Natural killer cell treated with Interleukin-12 subunit alpha and Interleukin-12 subunit beta and Interleukin-15 and Interleukin-18, amount 100 ng/mL, for 72 hours (primary cell): ENCODE measurements at regions not wholly inside any gene's neighbourhood (a gene's known extent, or its start where the extent isn't known, plus 50 kb on each side); places are given as distances from the start of the nearest gene placed in this dataset.

Experiments used
- ATAC-seq, 2 donors: fragments of 150-1000 bp; cut with Tn5 transposase in 1 of 2; sonication (Bioruptor Pico), chemical (Tn5 transposase) in 1 of 2; 2 replicates each; pipeline ENCODE4 v1.10.0; 2021
- DNase-seq: peaks from one replicate; pipeline ENCODE4 v3.0.0; 2022; ENCODE audit warnings: low spot score
- H3K27ac Mint-ChIP-seq, 2 donors: 1 replicate in 1 of 2; 2 replicates in 1 of 2; pipeline ENCODE4 v1.8.0; 2022; ENCODE audit warnings: mixed read lengths in 2 of 2, mild to moderate bottlenecking in 1 of 2, moderate library complexity in 1 of 2
- H3K27me3 Mint-ChIP-seq, 2 donors: 1 replicate in 1 of 2; 2 replicates in 1 of 2; pipeline ENCODE4 v1.8.0; 2022; ENCODE audit warnings: mixed read lengths in 2 of 2
- H3K36me3 Mint-ChIP-seq: one replicate; pipeline ENCODE4 v1.8.0; 2022; ENCODE audit warnings: mixed read lengths
- H3K4me1 Mint-ChIP-seq, 2 donors: 1 replicate in 1 of 2; 2 replicates in 1 of 2; pipeline ENCODE4 v1.8.0; 2022; ENCODE audit warnings: low read depth in 2 of 2, mixed read lengths in 2 of 2, mild to moderate bottlenecking in 1 of 2
- H3K4me3 Mint-ChIP-seq: one replicate; pipeline ENCODE4 v1.8.0; 2022; ENCODE audit warnings: mixed read lengths
- H3K9me3 Mint-ChIP-seq: 2 replicates; pipeline ENCODE4 v1.8.0; 2022; ENCODE audit warnings: mixed read lengths

GRCh38 chr5:164672931-164673694 is 1167.7 kb downstream of the MAT2B start:
- no peaks in the 10 kb centered on the region for H3K4me1 Mint-ChIP-seq
- no peaks in the 10 kb centered on the region for H3K36me3 Mint-ChIP-seq
- no peak overlapping the region for H3K4me3 Mint-ChIP-seq
- DNase-seq (no peak), ATAC-seq (no peak)
- H3K27me3 Mint-ChIP-seq: no peaks in the 10 kb centered on the region
- H3K27ac Mint-ChIP-seq: no peak overlapping the region
- peaks cover 3% of the 10 kb centered on the region for H3K9me3 Mint-ChIP-seq

DNA sequence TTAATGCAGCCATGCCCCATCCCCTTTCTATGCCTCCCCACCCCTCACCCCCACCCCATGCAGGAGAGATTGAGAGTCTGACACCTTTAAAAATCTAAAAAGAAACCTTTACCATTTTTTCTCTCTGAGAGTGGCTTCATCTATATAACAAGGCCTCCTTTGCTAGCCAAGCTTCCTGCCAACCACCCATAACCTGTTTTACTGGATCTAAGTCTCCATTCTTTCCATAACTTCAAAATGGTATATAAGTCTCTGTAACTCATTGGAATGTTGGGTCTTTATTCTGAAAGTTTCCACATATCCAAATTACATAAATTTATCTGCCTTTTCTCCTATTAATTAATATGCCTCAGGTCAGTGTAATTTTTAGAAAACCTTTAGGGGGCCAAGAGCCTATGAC is 1174.0 kb downstream of the MAT2B start:
- peaks cover 6% of the 10 kb centered on the region for H3K9me3 Mint-ChIP-seq
- H3K4me3 Mint-ChIP-seq: no peak overlapping the region
- no peaks in the 10 kb centered on the region for H3K36me3 Mint-ChIP-seq
- no peaks in the 10 kb centered on the region for H3K27me3 Mint-ChIP-seq
- H3K27ac Mint-ChIP-seq: no peak overlapping the region
- DNase-seq (no peak), ATAC-seq (no peak)
- no peaks in the 10 kb centered on the region for H3K4me1 Mint-ChIP-seq

DNA sequence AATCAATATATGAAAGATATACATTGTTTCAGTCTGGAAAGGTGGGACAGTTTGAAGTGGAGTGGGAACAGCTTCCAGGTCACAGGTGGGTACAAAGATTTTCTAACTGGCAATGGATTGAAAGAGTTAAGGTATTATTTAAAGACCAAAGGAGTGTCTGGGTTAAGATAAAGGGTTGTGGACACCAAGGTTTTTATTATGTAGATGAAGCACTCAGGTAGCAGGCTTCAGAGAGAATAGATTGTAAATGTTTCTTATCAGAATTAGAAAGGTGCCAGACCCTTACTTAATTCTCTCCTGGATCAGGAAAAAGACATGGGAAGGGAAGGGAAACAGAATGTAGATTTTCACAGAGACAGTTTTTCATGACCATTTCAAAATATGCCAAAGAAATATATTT is 1174.8 kb downstream of the MAT2B start:
- DNase-seq: no peak
- no peak for ATAC-seq
- Mint-ChIP-seq H3K4me1 (no peaks in the 10 kb centered on the region), H3K4me3 (no peak overlapping the region), H3K27ac (no peak overlapping the region), H3K36me3 (no peaks in the 10 kb centered on the region), H3K9me3 (peaks cover 6% of the 10 kb centered on the region), H3K27me3 (no peaks in the 10 kb centered on the region)

- H3K36me3 Mint-ChIP-seq: no peaks in the 10 kb centered on the region
- no peak overlapping the region for H3K4me3 Mint-ChIP-seq
- no peaks in the 10 kb centered on the region for H3K4me1 Mint-ChIP-seq
- H3K27me3 Mint-ChIP-seq: no peaks in the 10 kb centered on the region
- H3K9me3 Mint-ChIP-seq: peaks cover 6% of the 10 kb centered on the region
- DNase-seq (no peak), ATAC-seq (no peak)
- H3K27ac Mint-ChIP-seq: no peak overlapping the region
These were observed 1175.5 kb downstream of the MAT2B start for GRCh38 chr5:164680812-164681520.

DNA sequence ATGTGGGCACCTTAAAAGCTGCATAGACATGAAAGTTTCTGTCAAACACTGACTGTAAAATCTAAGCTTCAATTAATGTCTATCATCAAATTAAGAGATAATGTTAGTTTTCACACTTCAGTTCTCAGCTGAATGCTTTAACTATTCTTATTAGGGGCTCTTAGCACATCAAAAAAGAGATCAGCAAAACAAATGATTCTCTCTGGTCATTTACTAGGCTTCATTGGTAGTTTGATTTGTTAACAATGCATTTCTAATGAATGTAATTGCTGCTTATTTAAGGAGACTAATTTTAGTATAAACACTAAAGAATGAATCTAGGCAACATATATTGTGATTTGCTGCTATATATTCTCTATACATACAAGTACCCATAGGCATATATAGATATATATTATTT is 1182.0 kb downstream of the MAT2B start:
- ATAC-seq (no peak), DNase-seq (no peak)
- Mint-ChIP-seq H3K27me3 (no peaks in the 10 kb centered on the region), H3K27ac (no peak overlapping the region), H3K4me3 (no peak overlapping the region), H3K4me1 (no peaks in the 10 kb centered on the region), H3K36me3 (peaks cover 5% of the 10 kb centered on the region), H3K9me3 (peaks cover 4% of the 10 kb centered on the region)

DNA sequence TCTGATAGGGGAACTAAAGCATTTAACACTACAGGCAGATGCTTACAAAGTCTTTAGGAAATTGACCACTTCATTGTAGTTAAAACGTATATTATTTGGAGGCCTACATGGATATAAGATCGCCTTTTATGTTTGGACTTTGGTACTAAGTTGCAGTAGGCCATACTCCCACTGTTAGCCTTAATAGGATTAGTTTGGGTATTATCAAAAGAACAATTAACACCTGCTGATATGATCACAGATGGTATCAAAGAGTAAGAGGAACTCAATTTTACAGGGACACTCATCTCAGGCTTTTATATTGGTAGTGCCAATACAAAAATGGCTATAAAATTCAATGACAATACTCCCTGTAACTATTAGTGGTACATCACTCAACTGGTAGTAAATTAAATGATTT is 1183.0 kb downstream of the MAT2B start:
- H3K9me3 Mint-ChIP-seq: peaks cover 4% of the 10 kb centered on the region
- ATAC-seq (no peak), DNase-seq (no peak)
- H3K27me3 Mint-ChIP-seq: no peaks in the 10 kb centered on the region
- no peak overlapping the region for H3K27ac Mint-ChIP-seq
- H3K4me1 Mint-ChIP-seq: no peaks in the 10 kb centered on the region
- no peak overlapping the region for H3K4me3 Mint-ChIP-seq
- peaks cover 5% of the 10 kb centered on the region for H3K36me3 Mint-ChIP-seq

GRCh38 chr5:164708831-164709230 is 1203.4 kb downstream of the MAT2B start:
- Mint-ChIP-seq H3K36me3 (peaks cover 4% of the 10 kb centered on the region), H3K4me1 (no peaks in the 10 kb centered on the region), H3K27ac (no peak overlapping the region), H3K9me3 (peaks cover 3% of the 10 kb centered on the region), H3K4me3 (no peak overlapping the region), H3K27me3 (no peaks in the 10 kb centered on the region)
- ATAC-seq (no peak), DNase-seq (no peak)

GRCh38 chr5:164713682-164714081 is 1208.3 kb downstream of the MAT2B start:
- H3K36me3 Mint-ChIP-seq: no peaks in the 10 kb centered on the region
- no peak overlapping the region for H3K4me3 Mint-ChIP-seq
- H3K9me3 Mint-ChIP-seq: peaks cover 9% of the 10 kb centered on the region
- DNase-seq (no peak), ATAC-seq (no peak)
- no peak overlapping the region for H3K27ac Mint-ChIP-seq
- H3K4me1 Mint-ChIP-seq: no peaks in the 10 kb centered on the region
- H3K27me3 Mint-ChIP-seq: peaks cover 0 to 2% of the 10 kb centered on the region in 2 donors

GRCh38 chr5:164721116-164721515 is 1215.7 kb downstream of the MAT2B start:
- Mint-ChIP-seq H3K36me3 (no peaks in the 10 kb centered on the region), H3K9me3 (peaks cover 3% of the 10 kb centered on the region), H3K4me3 (no peak overlapping the region), H3K27ac (no peak overlapping the region), H3K27me3 (no peaks in the 10 kb centered on the region), H3K4me1 (no peaks in the 10 kb centered on the region)
- DNase-seq (no peak), ATAC-seq (no peak)

DNA sequence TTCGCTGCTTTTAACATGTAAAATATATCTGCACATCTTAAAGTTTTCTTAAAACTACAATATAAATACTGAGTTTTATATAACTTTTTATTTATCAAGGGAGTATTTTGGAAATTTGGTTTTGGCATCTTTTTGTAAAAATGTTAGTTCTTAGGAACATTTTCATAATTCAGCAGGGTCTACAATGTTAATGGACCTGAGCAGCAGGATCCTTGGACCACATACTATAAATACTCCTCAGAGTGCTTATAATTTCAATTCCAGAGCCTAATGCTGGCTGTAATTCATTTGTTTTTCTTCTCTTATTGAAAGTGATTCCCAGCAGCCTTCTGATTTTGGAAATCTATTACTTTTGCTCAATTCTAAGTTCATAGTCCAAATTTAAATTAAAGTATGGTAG is 1216.2 kb downstream of the MAT2B start:
- H3K9me3 Mint-ChIP-seq: peaks cover 3% of the 10 kb centered on the region
- no peak for DNase-seq
- H3K36me3 Mint-ChIP-seq: no peaks in the 10 kb centered on the region

DNA sequence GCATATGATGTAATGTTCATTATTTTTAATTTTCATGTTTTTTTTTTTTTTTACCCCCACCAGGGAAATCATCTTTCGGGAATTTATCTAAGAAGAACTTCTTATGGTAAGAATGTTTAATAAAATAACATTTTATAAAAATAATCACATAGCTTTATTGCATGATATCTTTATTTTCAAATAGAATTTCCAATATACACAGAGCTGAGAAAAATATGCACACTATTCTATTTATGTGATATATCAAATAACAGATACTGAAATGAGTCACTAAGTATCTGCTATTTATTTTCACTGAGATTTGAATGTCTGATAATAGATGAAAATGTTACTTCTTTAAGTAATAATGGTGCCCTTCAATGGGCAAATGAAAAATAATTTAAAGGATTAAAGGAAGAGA is 1217.3 kb downstream of the MAT2B start:
- Mint-ChIP-seq H3K27me3 (no peaks in the 10 kb centered on the region), H3K27ac (no peak overlapping the region), H3K4me1 (no peaks in the 10 kb centered on the region), H3K9me3 (peaks cover 2% of the 10 kb centered on the region), H3K4me3 (no peak overlapping the region), H3K36me3 (no peaks in the 10 kb centered on the region)
- ATAC-seq (no peak), DNase-seq (no peak)

More for the DNA sequence above, 1216.2 kb downstream of the MAT2B start:
- H3K27ac Mint-ChIP-seq: no peak overlapping the region
- no peak for ATAC-seq
- H3K4me3 Mint-ChIP-seq: no peak overlapping the region
- no peaks in the 10 kb centered on the region for H3K27me3 Mint-ChIP-seq
- H3K4me1 Mint-ChIP-seq: no peaks in the 10 kb centered on the region

- H3K27me3 Mint-ChIP-seq: no peaks in the 10 kb centered on the region
- ATAC-seq (no peak), DNase-seq (no peak)
- H3K9me3 Mint-ChIP-seq: no peaks in the 10 kb centered on the region
- H3K4me3 Mint-ChIP-seq: no peak overlapping the region
- H3K27ac Mint-ChIP-seq: no peak overlapping the region
- no peaks in the 10 kb centered on the region for H3K4me1 Mint-ChIP-seq
- no peaks in the 10 kb centered on the region for H3K36me3 Mint-ChIP-seq
These were observed 1221.6 kb downstream of the MAT2B start for GRCh38 chr5:164727012-164727411.

GRCh38 chr5:164728733-164729132 is 1223.3 kb downstream of the MAT2B start:
- Mint-ChIP-seq H3K9me3 (no peaks in the 10 kb centered on the region), H3K27me3 (no peaks in the 10 kb centered on the region), H3K4me3 (no peak overlapping the region), H3K27ac (no peak overlapping the region), H3K4me1 (no peaks in the 10 kb centered on the region), H3K36me3 (no peaks in the 10 kb centered on the region)
- DNase-seq: no peak
- no peak for ATAC-seq

GRCh38 chr5:164735334-164735733 is 1229.9 kb downstream of the MAT2B start:
- Mint-ChIP-seq H3K4me1 (peaks cover 0 to 3% of the 10 kb centered on the region in 2 donors), H3K9me3 (no peaks in the 10 kb centered on the region), H3K27me3 (no peaks in the 10 kb centered on the region), H3K4me3 (no peak overlapping the region), H3K36me3 (no peaks in the 10 kb centered on the region), H3K27ac (no peak overlapping the region)
- ATAC-seq (no peak), DNase-seq (no peak)
